ENCODE measurements at regions not wholly inside any gene's neighbourhood (a gene's known extent, or its start where the extent isn't known, plus 50 kb on each side); places are given as distances from the start of the nearest gene placed in this dataset.

DNA sequence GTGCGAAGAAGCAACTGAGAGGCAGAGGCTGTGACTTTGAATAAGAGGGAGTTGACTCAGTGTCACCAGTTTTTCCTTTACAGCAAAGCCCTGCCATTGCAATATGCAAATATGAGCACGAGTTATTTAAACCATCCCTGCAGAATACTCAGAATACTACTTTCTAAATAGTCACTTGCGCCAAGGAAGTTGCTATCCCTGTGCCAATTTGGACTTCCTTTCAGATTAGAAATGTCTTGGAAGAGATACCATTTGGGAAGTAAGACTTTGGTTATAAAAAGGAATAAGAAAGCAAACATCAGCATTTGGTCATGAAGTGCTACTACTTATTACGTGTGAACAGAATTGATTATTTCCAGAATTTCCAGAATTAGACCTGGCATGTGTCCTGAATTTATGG lies 151.8 kb upstream of the MYT1L start:
- Histone ChIP-seq H3K79me2 (ENCODE audit: control insufficient read depth in 1 of 2, insufficient read depth in 2 of 2, low read length in 2 of 2) (no peaks in the 10 kb centered on the region), H4K5ac (ENCODE audit: insufficient read length, low read depth, low read length) (no peak overlapping the region), H4K91ac (replicated peaks; ENCODE audit: insufficient read length, low read length) (no peak overlapping the region), H3K27me3 (replicated peaks in 1 of 4; ENCODE audit: control insufficient read depth in 3 of 4, extremely low read depth in 1 of 4, insufficient read depth in 3 of 4, low read length in 3 of 4) (no peaks in the 10 kb centered on the region), H3K23me2 (ENCODE audit: low read depth, low read length) (no peaks in the 10 kb centered on the region; the same call in 1 of the 2 replicates), H2BK120ac (replicated peaks; ENCODE audit: low read depth, low read length) (no peak overlapping the region), H3K9me3 (ENCODE audit: insufficient read depth in 2 of 2, low read depth in 1 of 2, low read length in 1 of 2) (no peaks in the 10 kb centered on the region), H3K4me2 (ENCODE audit: insufficient read depth in 1 of 2, low read depth in 2 of 2, low read length in 2 of 2) (no peak overlapping the region), H2BK15ac (ENCODE audit: low read length) (no peak overlapping the region), H3K14ac (ENCODE audit: insufficient read length) (no peak overlapping the region), H4K20me1 (replicated peaks in 1 of 2; ENCODE audit: control insufficient read depth in 1 of 2, insufficient read depth in 2 of 2, low read length in 2 of 2) (no peaks in the 10 kb centered on the region), H2AK5ac (ENCODE audit: low read depth, low read length) (no peak overlapping the region), H3K4ac (replicated peaks; ENCODE audit: insufficient read length, low read depth, low read length) (no peak overlapping the region), H3K79me1 (ENCODE audit: low read depth, low read length) (no peaks in the 10 kb centered on the region), H2BK20ac (ENCODE audit: low read length) (no peak overlapping the region), H2BK5ac (ENCODE audit: low read depth, low read length) (no peak overlapping the region), H3K36me3 (ENCODE audit: control insufficient read depth in 2 of 4, insufficient read depth in 4 of 4, low read length in 3 of 4) (no peaks in the 10 kb centered on the region), H3K56ac (replicated peaks; ENCODE audit: insufficient read length, low read depth, low read length) (no peak overlapping the region), H2AFZ (ENCODE audit: low read length) (no peak overlapping the region), H3K4me1 (replicated peaks in 1 of 4; ENCODE audit: control insufficient read depth in 3 of 4, insufficient read depth in 4 of 4, low read length in 3 of 4) (no peaks in the 10 kb centered on the region), H3K4me3 (ENCODE audit: extremely low read depth in 1 of 4, insufficient read depth in 2 of 4, low read depth in 3 of 4, low read length in 4 of 4) (no peak overlapping the region), H3K27ac (ENCODE audit: low read depth, low read length) (no peak overlapping the region), H3K9ac (replicated peaks in 1 of 4; ENCODE audit: extremely low read depth in 1 of 4, low read depth in 3 of 4, low read length in 3 of 4) (no peak overlapping the region), H3K23ac (ENCODE audit: insufficient read length) (no peak overlapping the region), H2BK12ac (ENCODE audit: low read depth, low read length) (no peak overlapping the region), H4K8ac (ENCODE audit: extremely low read depth, insufficient read depth, low read length) (no peak overlapping the region), H3K18ac (ENCODE audit: extremely low read depth, low read length) (no peak overlapping the region)
- ChIA-PET POLR2A (ENCODE audit: partially characterized antibody) (no interaction called here), CTCF (ENCODE audit: partially characterized antibody) (no interaction called here)
- DNase-seq (ENCODE audit: low read depth in 1 of 2, low spot score in 2 of 2) (no peak), FAIRE-seq (no peak)
- WGBS, 2 experiments (ENCODE audit: extremely low coverage in 1 of 2, insufficient coverage in 1 of 2, insufficient read length in 1 of 2, insufficient replicate concordance in 2 of 2, low coverage in 1 of 2, low lambda C conversion rate in 2 of 2, missing lambda C conversion rate in 1 of 2) = 87% methylated on average over 4 of the region's 4 CpGs; no CpG with 5 or more reads in 1 of the 2 experiments
- TF ChIP-seq CHD2 (IDR thresholded peaks at IDR 0.05; ENCODE audit: low read length) = no peak

All from H1 (cell line).